SH-SY5Y (cell line): ENCODE measurements at regions not wholly inside any gene's neighbourhood (a gene's known extent, or its start where the extent isn't known, plus 50 kb on each side); places are given as distances from the start of the nearest gene placed in this dataset.

Experiments
- GATA2 ChIP-seq: IDR thresholded peaks from 2 replicates; pipeline ENCODE4 v1.6.1; 2011; ENCODE audit warnings: mild to moderate bottlenecking, low read depth, low read length
- GATA3 ChIP-seq: IDR thresholded peaks from 2 replicates; pipeline ENCODE4 v1.6.1; 2011; ENCODE audit warnings: low read depth, mild to moderate bottlenecking, low read length, moderate library complexity

DNA sequence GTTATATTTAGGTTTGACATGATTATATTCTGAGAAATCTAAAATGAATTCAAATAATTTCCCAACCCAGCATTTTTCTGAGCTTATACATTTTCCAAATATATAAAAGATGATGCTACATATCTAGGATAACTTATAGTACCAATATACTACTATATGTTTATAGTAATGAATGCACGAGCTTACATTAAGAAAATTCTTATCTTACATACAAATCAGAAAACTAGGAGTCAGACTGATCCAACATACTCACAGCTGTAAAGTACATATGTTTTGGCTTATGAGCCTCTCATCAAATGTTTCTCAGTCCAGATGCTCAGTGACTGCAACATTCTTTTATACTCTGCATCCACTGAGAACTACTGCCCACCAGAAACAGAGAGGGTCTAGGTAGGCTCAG lies 491.3 kb upstream of the KLF12 start:
- TF ChIP-seq GATA2, result no peak
- no peak for TF ChIP-seq GATA3
